Endothelial cell of umbilical vein (primary cell): ENCODE measurements at regions not wholly inside any gene's neighbourhood (a gene's known extent, or its start where the extent isn't known, plus 50 kb on each side); places are given as distances from the start of the nearest gene placed in this dataset.

Source experiments
- EZH2 ChIP-seq: IDR thresholded peaks from 2 replicates; pipeline ENCODE4 v1.6.1; 2012; ENCODE audit warnings: borderline replicate concordance, low read depth, mild to moderate bottlenecking, moderate library complexity, low read length, inconsistent platforms; ENCODE audit not compliant: severe bottlenecking
- FOS ChIP-seq: IDR thresholded peaks from 2 replicates; pipeline ENCODE4 v1.6.1; 2011; ENCODE audit warnings: mild to moderate bottlenecking, low read length, moderate library complexity, borderline replicate concordance; ENCODE audit not compliant: insufficient read depth
- MYC ChIP-seq: IDR thresholded peaks from one replicate; pipeline ENCODE4 v1.6.1; 2011; ENCODE audit warnings: mild to moderate bottlenecking, low read depth, low read length
- POLR2A ChIP-seq: IDR thresholded peaks from 2 replicates; pipeline ENCODE4 v1.6.1; 2012; ENCODE audit warnings: low read depth, mild to moderate bottlenecking, control low read depth, low read length
- POLR2AphosphoS5 ChIP-seq: IDR thresholded peaks from 2 replicates; pipeline ENCODE4 v1.6.1; 2012; ENCODE audit warnings: low read depth, mild to moderate bottlenecking, control low read depth, low read length, moderate library complexity; ENCODE audit not compliant: insufficient read depth
- TF ChIP-seq, protein P1 (sequence below), 2 donors: IDR thresholded peaks; 1 replicate in 1 of 2; 2 replicates in 1 of 2; pipeline ENCODE4 v1.5.1; 2011; ENCODE audit warnings: low read length in 2 of 2, mild to moderate bottlenecking in 2 of 2, moderate library complexity in 2 of 2, control low read depth in 1 of 2, inconsistent platforms in 1 of 2, low read depth in 1 of 2; ENCODE audit not compliant: insufficient read depth in 1 of 2; ENCODE audit errors: extremely low read depth in 1 of 2

DNA sequence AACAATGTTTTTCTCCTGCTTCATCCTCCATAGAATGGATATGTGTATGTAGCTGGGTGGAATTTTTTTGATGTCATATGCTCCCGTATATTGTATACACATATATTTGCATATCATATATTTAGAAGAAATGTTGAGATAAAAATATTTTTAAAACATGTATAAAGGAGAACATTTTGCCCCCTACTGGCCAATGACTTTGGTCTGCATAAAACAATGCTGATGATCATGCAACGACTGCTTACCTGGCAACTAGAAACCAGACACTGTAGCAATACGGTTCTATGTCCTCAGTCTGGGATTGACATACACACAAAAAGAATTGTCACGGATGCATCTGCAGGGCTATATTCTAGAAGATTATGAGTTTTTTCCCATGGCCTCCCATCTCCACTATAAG lies 503.6 kb downstream of the ELAVL2 start:
- TF ChIP-seq FOS (no peak), POLR2A (no peak), EZH2 (no peak), MYC (no peak), POLR2AphosphoS5 (no peak)
- TF ChIP-seq, protein P1, sequence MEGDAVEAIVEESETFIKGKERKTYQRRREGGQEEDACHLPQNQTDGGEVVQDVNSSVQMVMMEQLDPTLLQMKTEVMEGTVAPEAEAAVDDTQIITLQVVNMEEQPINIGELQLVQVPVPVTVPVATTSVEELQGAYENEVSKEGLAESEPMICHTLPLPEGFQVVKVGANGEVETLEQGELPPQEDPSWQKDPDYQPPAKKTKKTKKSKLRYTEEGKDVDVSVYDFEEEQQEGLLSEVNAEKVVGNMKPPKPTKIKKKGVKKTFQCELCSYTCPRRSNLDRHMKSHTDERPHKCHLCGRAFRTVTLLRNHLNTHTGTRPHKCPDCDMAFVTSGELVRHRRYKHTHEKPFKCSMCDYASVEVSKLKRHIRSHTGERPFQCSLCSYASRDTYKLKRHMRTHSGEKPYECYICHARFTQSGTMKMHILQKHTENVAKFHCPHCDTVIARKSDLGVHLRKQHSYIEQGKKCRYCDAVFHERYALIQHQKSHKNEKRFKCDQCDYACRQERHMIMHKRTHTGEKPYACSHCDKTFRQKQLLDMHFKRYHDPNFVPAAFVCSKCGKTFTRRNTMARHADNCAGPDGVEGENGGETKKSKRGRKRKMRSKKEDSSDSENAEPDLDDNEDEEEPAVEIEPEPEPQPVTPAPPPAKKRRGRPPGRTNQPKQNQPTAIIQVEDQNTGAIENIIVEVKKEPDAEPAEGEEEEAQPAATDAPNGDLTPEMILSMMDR (IDR thresholded peaks at IDR 0.05; ENCODE audit: extremely low read depth in 1 of 2, insufficient read depth in 1 of 2, low read depth in 1 of 2, low read length in 2 of 2), result peak; percentile 20 to 26
